Lower leg skin (tissue), 4 donors: ENCODE measurements at regions not wholly inside any gene's neighbourhood (a gene's known extent, or its start where the extent isn't known, plus 50 kb on each side); places are given as distances from the start of the nearest gene placed in this dataset.

ENCODE experiments used
- DNase-seq, 2 donors: peaks; one replicate each; pipeline ENCODE4 v3.0.0-alpha.2; 2019; ENCODE audit warnings: low spot score in 2 of 2
- H3K4me3 ChIP-seq: fragments of 200-600 bp; sonication (generic); 2 replicates; pipeline ENCODE4 v1.5.1; 2017; ENCODE audit warnings: mild to moderate bottlenecking, low read depth; ENCODE audit not compliant: poor library complexity, severe bottlenecking
- CTCF ChIP-seq, 3 donors: fragments of 450-650 bp; IDR thresholded peaks; one replicate each; pipeline ENCODE4 v1.5.1; 2016; ENCODE audit warnings: antibody characterized with exemption in 3 of 3, mild to moderate bottlenecking in 3 of 3, moderate library complexity in 2 of 3
- POLR2A ChIP-seq, 2 donors: fragments of 450-650 bp; IDR thresholded peaks; one replicate each; pipeline ENCODE4 v1.6.1; 2016 to 2017; ENCODE audit warnings: antibody characterized with exemption in 2 of 2, mild to moderate bottlenecking in 1 of 2, moderate library complexity in 1 of 2
- WGBS, 2 donors: methylation state at CpG; one replicate each; pipeline ENCODE4 v1.1.5; 2018; 5-methylcytosine and 5-hydroxymethylcytosine counted together
- intact Hi-C: fragments of 100-400 bp; cut with DNase I; formaldehyde crosslinking; loops from one replicate; pipeline ENCODE4 v1.15.0; 2023; ENCODE audit warnings: low total_unique reads

- intact Hi-C loops, result no loop called here
- DNase-seq, result no peak
- no peak for TF ChIP-seq POLR2A (IDR thresholded peaks at IDR 0.05)
- no peak for TF ChIP-seq CTCF (IDR thresholded peaks at IDR 0.05)
- WGBS, 2 donors, result 48 to 82% methylated on average over 2 of the region's 2 CpGs
- H3K4me3 ChIP-seq, result no peak overlapping the region
These were observed 240.6 kb upstream of the CXCR4 start for GRCh38 chr2:136358576-136358975.

- TF ChIP-seq POLR2A (IDR thresholded peaks at IDR 0.05) (no peak), CTCF (IDR thresholded peaks at IDR 0.05) (no peak)
- 43 to 48% methylated on average over 1 of the region's 1 CpG for WGBS, 2 donors
- H3K4me3 ChIP-seq, result no peak overlapping the region
- intact Hi-C loops, result no loop called here
- DNase-seq, result no peak
These were observed 239.0 kb upstream of the CXCR4 start for GRCh38 chr2:136357007-136357380.

- H3K4me3 ChIP-seq, result no peak overlapping the region
- TF ChIP-seq CTCF (IDR thresholded peaks at IDR 0.05) (no peak), POLR2A (IDR thresholded peaks at IDR 0.05) (no peak)
- 62 to 66% methylated on average over 10 of the region's 10 CpGs for WGBS, 2 donors
- intact Hi-C loops, result no loop called here
- no peak for DNase-seq
These were observed 238.4 kb upstream of the CXCR4 start for GRCh38 chr2:136356125-136357006.

GRCh38 chr2:136351684-136352083 lies 233.7 kb upstream of the CXCR4 start:
- intact Hi-C loops, result no loop called here
- H3K4me3 ChIP-seq, result no peak overlapping the region
- 90 to 91% methylated on average over 4 of the region's 4 CpGs for WGBS, 2 donors
- TF ChIP-seq POLR2A (IDR thresholded peaks at IDR 0.05) (no peak), CTCF (IDR thresholded peaks at IDR 0.05) (no peak)
- no peak for DNase-seq

- TF ChIP-seq POLR2A (IDR thresholded peaks at IDR 0.05), result no peak
- no peak for TF ChIP-seq CTCF (IDR thresholded peaks at IDR 0.05)
- WGBS, 2 donors, result 50 to 85% methylated on average over 2 of the region's 2 CpGs
- no peak for DNase-seq
- no peak overlapping the region for H3K4me3 ChIP-seq
- intact Hi-C loops, result no loop called here
These were observed 230.0 kb upstream of the CXCR4 start for GRCh38 chr2:136347981-136348380.

GRCh38 chr2:136344339-136344738 lies 226.4 kb upstream of the CXCR4 start:
- TF ChIP-seq CTCF (IDR thresholded peaks at IDR 0.05) (no peak), POLR2A (IDR thresholded peaks at IDR 0.05) (no peak)
- DNase-seq, result no peak
- H3K4me3 ChIP-seq, result no peak overlapping the region
- 84 to 87% methylated on average over 3 of the region's 3 CpGs for WGBS, 2 donors
- intact Hi-C loops, result no loop called here
